ENCODE measurements at regions not wholly inside any gene's neighbourhood (a gene's known extent, or its start where the extent isn't known, plus 50 kb on each side); places are given as distances from the start of the nearest gene placed in this dataset.

DNA sequence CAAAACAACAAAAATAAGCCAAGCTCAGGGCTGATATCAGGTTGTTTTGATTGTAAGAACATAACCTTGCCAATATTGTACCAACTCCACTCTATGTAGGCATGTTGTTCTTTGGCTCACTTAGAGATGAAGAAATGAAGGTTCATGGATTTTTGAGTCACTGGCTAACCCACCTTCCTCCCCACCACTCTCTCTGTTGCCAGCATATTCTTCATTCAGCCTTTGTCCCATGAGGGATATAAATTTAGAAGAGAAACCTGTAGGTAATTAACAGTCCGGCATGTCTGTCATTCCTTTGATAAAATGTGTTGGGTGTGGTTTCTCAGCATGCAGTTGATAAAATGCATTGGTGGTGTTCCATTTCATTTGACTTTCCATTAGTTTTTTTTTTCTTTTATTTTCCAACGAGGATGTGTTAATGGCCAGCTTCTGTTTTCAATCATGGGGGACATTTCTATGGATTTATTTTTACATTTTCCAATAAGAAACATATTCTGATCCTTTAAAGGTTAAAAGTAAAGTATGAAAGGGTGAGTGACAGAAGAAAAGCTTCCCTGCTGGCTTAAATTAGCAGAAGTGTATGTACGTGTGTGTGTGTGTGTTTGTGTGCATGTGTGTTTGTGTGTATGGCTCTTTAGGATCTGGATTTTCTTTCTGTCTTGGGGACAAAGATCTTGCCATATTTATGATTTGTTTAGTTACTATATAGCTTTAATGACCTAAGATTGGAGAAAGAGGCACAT lies 166.2 kb upstream of the KCNJ16 start:
- DNase-seq = no peak

DNA sequence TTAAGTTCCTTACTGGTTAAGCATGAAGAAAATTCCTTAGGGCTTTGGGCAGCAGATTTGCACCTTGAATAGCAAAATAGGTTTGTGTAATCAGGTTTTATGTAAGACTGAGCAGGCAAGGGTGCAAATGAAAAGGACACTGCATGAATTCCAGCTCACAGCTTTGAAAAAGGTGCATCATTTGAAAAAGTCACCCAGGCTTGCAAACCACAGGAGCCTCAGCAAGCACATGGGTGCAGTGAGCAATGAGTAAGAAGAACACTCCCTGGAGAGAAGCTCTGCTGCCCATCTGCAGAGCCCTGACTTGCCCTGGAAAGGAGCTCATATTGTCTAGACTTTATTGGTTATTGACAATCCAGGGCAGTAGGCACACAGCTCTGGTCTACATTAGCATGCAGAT lies 165.6 kb upstream of the KCNJ16 start:
- no peak for DNase-seq

DNA sequence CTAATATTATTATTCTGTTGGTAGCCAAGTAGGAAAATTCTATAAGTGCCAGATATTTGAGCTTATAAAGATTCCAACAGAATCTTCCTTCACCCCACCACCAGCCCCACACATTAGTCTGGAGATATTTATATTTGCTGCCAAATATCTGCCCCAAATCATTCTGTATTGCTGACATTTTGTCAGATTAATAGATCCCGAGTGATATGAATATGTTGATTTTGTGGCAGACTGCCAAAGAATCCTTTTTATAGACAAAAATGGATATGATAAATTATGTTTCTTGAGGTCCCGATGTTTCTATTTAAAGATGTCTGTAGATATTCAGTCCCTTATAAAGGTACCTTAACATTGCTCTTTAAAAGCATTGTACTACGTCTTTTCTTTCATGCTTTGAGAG lies 162.2 kb upstream of the KCNJ16 start:
- no peak for DNase-seq

DNA sequence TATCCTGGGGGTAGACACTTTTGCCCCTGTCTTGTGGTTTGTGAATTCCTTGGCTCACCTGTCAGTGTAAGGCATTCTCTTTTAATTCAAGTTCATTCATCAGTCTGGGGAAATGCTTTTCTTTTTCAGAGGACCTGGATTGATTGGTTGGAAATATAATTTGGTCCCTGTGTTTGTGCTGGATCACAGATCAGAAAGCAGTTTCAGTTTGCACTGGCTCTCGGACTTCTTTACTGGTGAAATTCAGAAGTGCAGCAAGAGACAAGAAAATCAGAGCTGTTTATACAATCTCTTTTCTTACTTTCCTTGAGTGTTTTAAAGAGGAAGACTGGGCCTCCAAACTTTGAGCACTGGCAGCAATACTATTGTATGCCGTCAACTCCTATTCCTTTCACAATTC lies 161.8 kb upstream of the KCNJ16 start:
- DNase-seq = no peak

DNA sequence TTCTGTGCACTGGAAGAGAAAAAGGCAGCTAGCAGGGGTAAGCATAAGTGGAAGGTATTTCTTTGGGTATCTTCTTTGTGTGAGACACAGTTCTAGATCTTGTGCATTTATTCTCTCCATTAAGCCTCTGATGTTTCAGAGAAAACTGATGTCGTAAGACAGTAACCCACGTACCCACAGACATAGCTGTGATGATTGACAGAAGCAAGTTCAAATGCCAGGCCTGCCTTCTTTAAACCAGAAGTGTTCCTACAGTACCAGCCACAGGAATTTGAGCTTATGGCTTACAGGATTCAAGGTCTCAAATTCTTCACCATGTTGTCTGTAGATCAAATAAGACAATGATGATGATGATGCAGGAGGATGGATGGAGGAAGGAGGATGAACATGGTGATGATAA lies 161.4 kb upstream of the KCNJ16 start:
- DNase-seq = no peak

DNA sequence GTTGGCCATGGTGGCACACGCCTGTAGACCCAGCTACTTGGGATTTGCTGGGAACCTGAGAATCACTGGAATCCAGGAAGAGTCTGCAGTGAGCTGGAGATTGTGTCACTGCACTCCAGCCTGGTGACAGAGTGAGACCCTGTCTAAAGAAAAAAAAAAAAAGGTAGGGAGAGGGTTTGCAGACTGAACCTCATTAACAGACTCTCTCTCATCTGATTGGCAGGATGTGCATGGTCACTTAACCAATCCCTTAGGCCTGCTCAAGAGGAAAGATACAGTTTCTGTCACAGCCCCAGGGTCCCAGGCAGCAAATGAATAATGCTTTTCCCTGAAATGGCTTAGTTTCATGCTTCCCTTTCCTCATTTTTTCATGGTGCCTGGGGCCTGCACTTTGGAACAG lies 160.5 kb upstream of the KCNJ16 start:
- peak; percentile 55 for DNase-seq

DNA sequence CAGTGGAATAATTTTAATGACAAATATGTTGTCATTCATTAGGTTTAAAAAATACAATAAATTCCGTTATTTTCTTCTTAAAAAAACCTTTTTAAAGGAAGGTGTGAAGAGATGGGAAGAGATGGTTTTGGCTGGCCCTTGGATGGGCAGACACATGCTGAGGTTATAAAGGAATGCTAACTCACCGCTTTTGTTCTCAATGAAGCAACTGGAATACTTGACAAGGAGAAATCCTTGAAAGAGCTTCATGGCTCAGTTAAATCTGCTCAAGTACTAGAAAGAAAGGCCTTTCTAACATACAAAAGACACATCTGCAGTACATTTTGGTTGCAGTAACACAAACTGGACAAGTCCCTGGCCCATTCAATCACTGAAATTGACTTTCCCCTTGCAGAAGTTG lies 158.3 kb upstream of the KCNJ16 start:
- no peak for DNase-seq

DNA sequence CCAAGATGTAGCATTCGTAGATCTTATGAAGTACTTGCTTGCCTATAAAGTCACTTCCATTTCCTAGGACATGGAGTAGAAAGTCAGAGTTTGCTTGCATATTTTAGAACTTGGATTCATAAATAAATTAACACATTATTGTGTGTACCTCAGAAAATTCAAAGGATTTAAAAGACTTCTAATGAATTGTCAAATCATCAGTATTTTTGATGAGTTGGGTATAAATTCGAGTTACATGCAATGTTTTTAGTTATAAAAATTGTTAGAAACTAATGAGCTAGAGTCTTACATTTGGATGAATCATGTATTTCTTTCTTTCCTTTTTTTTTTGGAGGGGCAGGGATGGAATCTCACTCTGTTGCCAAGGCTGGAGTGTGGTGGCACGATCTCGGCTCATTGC lies 156.9 kb upstream of the KCNJ16 start:
- no peak for DNase-seq

DNA sequence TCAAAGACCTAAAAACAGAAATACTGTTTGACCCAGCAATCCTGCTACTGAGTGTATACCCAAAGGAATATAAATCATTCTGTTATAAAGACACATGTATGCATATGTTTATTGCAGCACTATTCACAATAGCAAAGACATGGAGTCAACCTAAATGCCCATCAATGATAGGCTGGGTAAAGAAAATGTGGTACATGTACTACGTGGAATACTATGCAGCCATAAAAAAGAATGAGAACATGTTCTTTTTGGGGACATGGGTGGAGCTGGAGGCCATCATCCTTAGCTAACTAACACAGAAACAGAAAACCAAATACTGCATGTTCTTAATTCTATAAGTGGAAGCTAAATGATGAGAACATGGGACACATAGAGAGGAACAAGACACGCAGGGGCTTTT lies 155.2 kb upstream of the KCNJ16 start:
- DNase-seq = no peak

DNA sequence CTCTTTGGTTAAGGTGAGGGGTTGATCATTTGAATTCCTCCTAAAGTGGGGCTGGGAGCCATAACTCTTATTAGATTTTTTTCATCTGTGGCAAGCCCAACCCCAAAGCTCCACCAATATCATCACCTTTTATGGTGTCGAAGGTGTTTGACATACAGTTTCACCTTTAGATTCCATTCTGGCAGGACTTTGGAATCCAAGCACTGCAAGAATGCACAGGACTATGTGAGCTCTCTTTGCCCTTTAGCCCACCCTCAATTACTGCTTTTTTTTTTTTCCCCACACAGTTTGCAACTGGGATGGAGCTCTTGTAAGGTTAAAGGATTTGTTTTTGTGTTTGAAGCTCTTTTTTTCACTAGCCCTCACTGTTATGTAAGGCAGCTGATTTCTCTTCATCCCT lies 154.0 kb upstream of the KCNJ16 start:
- DNase-seq = no peak

DNA sequence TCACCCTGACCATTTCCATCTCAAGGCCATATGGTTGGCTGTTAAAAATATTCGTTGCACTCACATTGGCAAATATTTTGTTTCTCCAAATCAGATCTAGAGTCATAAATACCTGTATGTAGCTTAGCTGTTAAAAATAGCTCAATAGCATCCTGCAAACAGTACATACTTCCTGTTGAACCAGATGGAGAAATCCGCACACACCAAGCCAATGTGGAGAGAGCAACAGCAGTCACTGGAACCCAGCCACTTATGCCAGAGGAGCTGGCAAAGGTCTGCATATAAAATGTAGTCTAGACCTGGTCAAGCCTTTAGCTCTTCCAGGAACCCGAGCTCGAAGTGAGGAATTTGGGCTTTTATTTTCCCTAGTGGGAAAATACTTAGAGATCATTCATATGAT lies 146.4 kb upstream of the KCNJ16 start:
- no peak for DNase-seq

DNA sequence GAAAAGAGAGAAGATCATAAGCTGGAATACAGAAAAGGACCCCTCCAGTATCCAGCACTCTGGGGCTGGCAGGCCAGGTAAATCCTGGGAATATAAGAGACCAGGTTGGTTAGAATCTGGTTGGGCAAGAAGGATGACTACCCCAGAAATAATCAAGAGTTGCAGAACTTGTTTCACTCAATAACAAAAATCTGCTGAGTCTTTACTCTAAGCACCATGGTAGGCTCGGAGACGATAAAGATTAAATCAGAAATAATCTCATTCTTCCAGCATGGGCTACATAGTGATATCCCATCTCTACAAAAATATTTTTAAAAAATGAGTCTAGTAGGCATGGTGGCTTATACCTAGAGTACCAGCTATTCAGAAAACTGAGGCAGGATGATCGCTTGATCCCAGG lies 138.0 kb upstream of the KCNJ16 start:
- no peak for DNase-seq

DNA sequence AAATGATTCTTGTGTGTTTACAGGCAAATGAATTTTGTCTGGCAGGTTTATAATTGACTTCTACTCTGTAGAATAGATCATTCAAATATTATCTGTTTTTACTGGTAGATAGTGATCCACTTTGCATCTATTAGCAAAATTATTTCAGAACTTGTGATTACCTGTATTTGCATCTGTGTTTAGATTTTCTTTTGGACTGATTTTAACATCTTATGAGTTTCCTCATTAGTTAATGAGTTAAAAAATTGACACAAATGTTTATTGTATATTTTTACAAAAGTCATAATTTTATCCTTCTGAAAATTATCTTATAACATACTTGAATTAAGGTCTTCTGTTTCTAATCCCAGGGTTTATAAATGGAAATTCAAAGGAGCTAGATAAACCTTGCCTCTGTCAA lies 132.0 kb upstream of the KCNJ16 start:
- DNase-seq = no peak

DNA sequence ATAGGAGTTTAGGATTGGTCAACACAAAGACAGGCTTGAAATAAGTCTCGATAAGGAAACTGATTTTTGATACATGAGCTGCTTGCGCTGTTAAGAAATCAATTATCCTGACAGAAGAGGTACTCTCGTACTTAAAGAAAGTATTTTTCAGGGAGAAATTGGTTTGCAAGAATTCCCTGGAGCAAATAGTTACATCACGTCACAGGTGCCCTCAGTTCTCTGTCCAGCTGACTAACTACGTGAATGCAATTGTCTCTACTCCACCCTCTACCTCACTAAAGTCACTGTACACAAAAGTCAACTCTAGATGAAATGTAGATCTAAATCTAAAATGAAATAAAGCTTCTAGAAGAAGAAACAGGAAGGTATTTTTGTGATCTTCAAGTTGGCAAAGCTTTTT lies 130.6 kb upstream of the KCNJ16 start:
- no peak for DNase-seq

DNA sequence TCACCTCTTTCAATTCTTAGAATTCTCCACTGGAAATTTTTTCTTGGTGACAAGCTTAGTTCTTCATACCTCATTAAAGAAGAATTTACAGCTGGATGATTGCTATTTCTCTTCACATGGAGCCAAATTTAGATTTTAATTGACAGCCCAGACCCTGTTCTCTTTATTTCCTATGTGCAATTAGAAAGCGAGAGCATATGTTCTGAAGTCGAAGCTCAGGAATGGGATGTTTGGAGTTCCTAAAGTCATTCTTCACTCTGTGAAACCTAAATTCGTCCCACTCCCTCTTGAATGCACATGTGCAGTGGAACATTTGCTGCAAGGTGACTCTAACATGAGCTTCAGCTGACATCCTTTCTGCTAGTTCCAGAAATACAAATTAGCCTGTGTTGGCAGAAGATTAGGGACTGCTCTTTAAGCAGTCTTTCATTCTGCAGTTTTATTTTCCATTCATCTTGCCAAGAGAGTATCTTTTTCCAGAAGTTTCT lies 129.3 kb upstream of the KCNJ16 start:
- DNase-seq = no peak

DNA sequence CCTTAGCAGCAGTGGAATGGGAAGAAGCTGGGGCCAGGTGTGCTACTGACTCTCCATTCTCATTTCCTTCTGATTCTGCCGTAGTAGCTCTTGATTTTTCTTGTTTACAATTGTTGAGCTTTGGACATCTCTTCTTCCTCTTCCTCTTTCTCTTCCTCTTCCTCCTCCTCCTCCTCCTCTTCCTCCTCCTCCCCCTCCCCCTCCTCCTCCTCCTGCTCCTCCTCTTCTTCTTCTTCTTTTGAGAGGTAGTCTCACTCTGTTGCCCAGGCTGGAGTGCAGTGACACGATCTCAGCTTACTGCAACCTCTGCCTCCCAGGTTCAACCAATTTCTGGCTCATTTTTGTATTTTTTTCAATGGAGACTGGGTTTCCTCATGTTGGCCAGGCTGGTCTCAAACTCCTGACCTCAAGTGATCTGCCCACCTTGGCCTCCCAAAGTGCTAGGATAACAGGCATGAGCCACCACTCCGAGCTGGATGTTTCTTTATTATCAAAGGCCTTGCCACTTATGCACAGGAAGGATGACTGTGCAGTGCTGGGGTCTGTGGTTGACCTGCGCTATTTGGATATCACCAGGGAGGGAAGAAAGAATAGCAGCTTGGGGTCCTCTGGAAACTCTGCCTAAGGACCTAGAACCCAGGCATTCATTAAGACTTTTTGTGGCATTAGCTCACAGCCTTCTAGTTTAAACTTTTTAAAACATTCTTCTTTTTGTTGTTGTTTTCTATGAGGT lies 127.8 kb upstream of the KCNJ16 start:
- peak; percentile 56 for DNase-seq

DNA sequence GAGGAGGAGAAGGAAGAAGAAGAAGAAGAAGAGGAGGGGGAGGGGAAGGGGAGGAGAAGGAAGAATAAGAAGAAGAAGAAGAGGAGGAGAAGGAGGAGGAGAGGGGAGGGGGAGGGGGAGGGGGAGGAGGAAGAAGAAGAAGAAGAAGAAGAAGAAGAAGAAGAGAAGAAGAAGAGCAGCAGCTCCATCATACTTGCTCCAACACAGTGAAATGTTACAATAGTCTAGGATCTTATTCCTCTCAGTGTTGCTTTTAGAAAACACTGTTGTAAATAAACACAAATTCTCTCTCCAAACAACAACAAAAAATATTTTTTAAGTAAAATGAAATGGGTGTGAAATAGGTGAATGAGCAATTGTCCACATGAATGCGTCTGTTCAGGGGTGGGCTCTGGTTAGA lies 126.6 kb upstream of the KCNJ16 start:
- no peak for DNase-seq

DNA sequence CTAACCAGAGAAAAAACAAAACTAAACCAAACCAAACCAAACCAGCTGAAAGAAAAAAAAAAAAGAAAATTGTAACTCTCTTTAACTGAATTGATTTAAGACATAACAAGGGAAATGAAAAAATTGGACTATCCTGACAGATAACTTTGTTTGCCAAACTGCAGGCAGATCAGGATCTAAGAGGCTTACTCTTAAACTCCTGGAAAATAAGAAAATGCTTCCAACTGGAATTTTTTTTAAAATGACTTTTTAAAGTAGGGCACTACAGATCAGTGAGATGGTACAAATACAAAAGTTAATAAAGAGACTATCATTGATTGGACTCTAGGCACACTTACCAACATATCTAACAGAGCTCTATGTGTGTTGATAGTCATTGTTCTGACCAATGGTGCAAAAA lies 125.5 kb upstream of the KCNJ16 start:
- DNase-seq = no peak

DNA sequence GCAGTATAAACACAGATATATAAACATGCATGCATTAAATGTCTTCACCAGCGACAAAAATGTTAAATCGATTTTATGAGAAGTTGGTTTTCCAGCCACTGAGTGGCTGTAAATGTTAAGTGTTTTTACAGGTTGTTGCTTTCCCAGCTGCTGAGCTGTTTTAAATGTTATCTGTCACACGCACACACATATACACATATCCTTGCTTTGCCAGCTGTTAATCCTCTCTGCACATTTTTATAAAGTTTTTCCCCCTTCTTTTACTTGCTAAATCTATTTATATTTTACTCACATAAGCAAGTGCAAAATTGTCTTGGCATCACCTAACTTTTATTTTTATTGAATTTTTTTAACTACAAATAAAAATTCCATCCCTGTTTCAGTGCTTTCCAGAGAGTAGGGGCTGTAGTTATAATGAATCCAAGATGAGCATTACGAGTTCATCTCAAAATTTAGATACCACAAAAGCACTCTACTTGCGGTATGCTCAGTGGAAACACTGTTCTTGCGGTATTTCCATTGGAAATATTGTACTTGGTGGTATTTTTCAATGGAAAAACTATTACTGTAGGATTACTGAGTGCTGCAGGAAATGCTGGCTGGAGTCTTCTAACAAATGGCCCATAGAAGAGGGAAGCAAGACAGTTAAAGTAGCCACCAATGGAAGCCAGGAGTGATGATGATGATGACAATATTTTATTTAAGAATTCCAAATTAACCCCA lies 124.9 kb upstream of the KCNJ16 start:
- DNase-seq = no peak

DNA sequence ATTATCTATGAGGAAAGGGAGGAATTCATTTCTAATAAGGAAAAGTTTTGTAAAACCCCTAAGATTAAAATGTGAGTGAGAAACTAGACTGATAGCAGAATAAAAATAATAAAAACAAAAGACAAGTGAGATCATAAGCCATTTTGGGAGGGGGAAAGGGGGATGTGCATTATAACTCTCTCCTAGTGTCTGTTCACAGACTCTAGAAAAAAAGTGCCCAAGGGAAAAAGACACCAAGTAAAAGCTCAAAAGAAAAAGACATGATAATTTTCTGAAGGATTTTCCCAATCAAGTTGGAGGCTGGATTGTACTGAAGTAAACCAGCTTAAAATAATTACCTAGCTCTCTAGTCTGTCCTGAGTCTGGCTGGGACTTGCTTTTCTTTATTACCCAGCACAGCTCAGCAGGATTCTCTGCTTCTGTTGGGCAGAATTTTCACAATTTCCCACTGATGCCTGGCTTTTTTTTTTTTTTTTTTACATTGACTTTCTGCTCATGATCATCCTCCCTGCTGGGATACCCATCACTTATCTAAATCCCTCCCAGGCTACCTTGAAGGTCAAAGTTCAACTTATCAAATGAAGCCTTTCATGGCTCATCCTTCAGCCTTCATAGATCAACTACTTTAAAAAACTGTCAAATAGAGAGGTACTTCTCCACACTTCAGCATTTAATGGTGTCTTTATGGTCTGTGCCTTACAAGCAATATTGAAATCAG lies 124.2 kb upstream of the KCNJ16 start:
- DNase-seq = no peak

DNA sequence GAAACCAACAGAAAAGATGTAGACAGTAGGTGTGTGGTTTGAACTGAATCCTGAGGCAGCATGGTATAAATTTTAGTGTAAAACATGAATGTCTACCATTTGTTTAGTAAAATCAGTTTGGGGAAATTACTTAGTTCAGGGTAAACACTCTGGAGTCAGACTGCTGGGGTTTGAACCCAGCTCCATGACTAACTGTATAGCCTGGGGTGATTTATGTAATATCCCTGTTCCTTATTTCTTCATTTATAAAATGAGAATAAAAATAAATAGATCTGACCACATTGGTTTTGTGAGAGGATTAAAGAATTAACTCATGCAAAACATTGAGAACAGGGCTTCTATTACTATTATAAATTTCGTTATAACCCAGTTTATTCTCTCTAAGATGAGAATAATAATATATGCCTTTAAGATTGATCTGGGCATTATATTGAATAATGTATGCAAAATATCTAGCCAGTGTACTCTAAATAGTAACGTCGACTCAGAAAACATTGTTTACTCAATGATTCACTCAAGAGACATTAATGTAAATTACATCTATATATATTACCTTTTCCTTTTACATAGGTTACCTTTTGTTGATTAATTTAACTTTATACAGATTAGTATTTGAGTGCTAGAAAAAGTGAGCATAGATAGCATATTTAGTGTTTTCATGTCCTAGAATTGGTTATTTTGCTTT lies 120.6 kb upstream of the KCNJ16 start:
- DNase-seq = no peak

DNA sequence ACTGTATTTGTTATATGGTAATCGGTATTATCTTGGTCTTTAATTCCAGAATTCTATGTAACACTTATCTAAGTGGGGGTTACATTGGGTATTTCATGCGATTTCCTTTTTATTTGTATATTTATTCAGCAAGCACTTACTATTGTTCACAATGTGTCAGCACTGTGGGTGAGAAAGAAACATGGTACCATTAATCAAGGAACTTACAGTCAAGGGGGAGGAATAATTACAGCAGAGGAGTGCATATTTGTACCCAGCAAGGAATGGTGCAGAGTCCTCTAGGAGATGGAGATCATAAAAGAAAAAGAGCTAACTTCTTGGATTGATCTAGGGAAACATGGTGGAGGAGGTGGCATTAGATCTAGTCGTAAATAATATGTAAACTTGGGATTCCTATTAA lies 117.0 kb upstream of the KCNJ16 start:
- no peak for DNase-seq

DNA sequence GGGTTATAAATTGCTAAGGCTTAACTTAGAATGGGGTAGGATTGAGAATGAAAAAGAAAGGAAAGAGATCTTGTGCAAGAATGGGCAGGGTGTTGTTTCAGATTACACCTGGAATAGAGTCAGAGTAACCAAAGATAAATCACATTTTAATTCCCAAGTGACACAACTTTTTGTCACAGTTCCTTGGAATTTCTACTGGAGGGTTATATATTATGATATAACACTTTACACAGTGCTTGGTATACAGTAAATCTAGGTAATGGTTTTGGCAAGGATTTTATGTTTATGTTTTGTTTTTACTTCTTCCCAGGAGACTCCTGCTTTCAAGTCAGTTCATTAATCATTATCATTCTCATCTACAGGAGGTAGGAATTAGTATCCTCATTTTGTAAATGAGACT lies 115.7 kb upstream of the KCNJ16 start:
- no peak for DNase-seq

Measured in islet precursor cell (in vitro differentiated cells).